ENCODE measurements at regions not wholly inside any gene's neighbourhood (a gene's known extent, or its start where the extent isn't known, plus 50 kb on each side); places are given as distances from the start of the nearest gene placed in this dataset.

- TF ChIP-seq CEBPB (IDR thresholded peaks at IDR 0.05) (no peak), RAD21 (conservative IDR thresholded peaks at IDR 0.05 in 1 of 2, IDR thresholded peaks at IDR 0.05 in 1 of 2) (no peak), CTCF (IDR thresholded peaks at IDR 0.05) (no peak), POLR2A (IDR thresholded peaks at IDR 0.05; ENCODE audit: low read length) (no peak), NR3C1 (IDR thresholded peaks at IDR 0.05) (no peak)
Observed at GRCh38 chr18:72114801-72115594, 429.1 kb downstream of the CBLN2 start.
